Fibroblast of lung (primary cell): ENCODE measurements at regions not wholly inside any gene's neighbourhood (a gene's known extent, or its start where the extent isn't known, plus 50 kb on each side); places are given as distances from the start of the nearest gene placed in this dataset.

ENCODE experiments used
- CTCF ChIP-seq, 2 donors: IDR thresholded peaks in 1 of 2; conservative IDR thresholded peaks in 1 of 2; 1 replicate in 1 of 2; 2 replicates in 1 of 2; pipeline ENCODE4 v1.5.1; 2011 to 2012; ENCODE audit warnings: low read length in 2 of 2, control low read depth in 1 of 2, inconsistent platforms in 1 of 2, low read depth in 1 of 2, mild to moderate bottlenecking in 1 of 2
- EZH2 ChIP-seq: IDR thresholded peaks from 2 replicates; pipeline ENCODE4 v1.5.1; 2012; ENCODE audit warnings: low read length, control low read depth, mild to moderate bottlenecking; ENCODE audit errors: missing control alignments

GRCh38 chr1:17952506-17952905, 155.1 kb upstream of the IGSF21 start:
- TF ChIP-seq CTCF (conservative IDR thresholded peaks at IDR 0.05 in 1 of 2, IDR thresholded peaks at IDR 0.05 in 1 of 2; ENCODE audit: low read depth in 1 of 2, low read length in 2 of 2) (no peak), EZH2 (no peak)
